Activated T-cell treated with anti-CD3 and anti-CD28 coated beads for 24 hours (primary cell): ENCODE measurements at regions not wholly inside any gene's neighbourhood (a gene's known extent, or its start where the extent isn't known, plus 50 kb on each side); places are given as distances from the start of the nearest gene placed in this dataset.
"Not testable (repeated sequence)": the region's sequence is repeated elsewhere in the genome, so short reads cannot be mapped to it uniquely, and the experiment has no call there.

Source experiments
- DNase-seq: peaks from one replicate; pipeline ENCODE4 v3.0.0-alpha.2; 2020; ENCODE audit warnings: low read depth

DNA sequence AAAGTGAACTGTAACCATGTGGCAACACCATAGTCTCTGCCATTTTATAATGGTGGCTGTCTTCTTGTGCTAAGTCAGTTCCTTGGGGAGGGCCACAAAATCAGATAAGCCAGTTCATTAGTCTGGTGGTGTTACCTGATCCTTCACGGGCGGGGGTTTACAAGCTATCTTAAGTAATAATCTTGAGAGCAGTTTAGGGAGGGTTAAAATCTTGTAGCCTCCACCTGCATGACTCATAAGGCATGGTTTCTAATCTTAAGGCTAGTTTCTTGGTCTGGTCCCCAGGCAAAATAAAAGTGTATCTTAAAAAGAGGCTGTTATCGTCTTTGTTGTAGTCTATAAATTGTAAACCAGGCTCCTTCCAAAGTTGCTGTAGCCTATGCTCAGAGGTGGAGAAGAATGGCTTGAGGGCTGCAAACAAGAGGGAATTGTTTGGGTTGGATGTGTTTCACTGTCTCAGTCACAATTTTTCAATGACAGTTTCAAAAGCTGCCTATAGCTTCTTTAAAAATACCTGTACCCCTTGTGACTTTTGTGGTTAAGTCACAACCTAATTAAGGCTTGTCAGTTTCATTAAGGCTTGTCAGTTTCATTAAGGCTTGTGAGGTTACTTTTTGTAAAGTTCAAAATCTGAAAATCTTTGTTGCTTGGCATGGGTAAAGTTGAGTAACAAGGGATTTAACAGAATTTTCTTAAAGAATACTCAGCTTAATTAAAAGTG lies 135.7 kb downstream of the RPS4Y2 start:
- DNase-seq = no peak

DNA sequence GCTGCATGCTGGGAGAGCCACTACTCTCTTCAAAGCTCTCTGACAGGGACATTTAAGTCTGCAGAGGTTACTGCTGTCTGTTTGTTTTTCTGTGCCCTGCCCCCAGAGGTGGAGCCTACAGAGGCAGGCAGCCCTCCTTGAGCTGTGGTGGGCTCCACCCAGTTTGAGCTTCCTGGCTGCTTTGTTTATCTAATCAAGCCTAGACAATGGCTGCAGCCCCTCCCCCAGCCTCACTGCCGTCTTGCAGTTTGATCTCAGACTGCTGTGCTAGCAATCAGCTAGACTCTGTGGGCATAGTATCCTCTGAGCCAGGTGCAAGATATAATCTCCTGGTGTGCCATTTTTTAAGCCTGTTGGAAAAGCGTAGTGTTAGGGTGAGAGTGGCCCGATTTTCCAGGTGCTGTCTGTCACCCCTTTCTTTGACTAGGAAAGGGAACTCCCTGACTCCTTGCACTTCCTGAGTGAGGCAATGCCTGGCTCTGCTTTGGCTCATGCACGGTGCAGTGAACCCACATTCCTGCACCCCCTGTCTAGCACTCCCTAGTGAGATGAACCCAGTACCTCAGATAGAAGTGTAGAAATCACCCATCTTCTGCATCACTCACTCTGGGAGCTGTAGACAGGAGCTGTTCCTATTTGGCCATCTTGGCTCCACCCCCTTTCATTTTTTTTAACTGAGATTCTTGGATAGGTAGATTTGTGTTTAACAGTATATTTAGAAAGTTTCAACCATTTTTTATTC lies 169.6 kb downstream of the RPS4Y2 start:
- DNase-seq = not testable (repeated sequence)

DNA sequence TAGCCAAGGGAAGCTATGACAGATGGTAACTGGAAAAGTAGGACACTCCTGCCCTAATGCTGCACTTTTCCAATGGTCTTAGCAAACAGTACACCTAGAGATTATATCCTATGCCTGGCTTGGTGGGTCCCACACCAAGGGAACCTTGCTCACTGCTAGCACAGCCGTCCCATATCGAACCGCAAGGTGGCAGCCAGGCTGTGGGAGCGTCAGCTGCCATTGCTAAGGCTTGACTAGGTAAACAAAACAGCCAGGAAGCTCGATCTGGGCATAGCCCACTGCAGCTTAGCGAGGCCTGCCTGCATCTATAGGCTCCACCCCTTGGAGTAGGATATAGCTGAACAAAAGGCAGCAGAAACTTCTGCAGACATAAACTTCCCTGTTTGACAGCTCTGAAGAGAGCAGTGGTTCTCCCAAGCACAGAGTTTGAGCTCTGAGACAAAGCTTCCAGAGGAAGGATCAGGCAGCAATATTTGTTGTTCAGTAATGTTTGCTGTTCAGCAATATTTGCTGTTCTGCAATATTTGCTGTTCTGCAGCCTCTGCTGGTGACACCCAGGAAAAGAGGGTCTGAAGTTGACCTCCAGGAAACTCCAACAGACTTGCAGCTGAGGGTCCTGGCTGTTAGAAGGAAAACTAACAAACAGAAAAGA lies 173.9 kb downstream of the RPS4Y2 start:
- DNase-seq = no peak

DNA sequence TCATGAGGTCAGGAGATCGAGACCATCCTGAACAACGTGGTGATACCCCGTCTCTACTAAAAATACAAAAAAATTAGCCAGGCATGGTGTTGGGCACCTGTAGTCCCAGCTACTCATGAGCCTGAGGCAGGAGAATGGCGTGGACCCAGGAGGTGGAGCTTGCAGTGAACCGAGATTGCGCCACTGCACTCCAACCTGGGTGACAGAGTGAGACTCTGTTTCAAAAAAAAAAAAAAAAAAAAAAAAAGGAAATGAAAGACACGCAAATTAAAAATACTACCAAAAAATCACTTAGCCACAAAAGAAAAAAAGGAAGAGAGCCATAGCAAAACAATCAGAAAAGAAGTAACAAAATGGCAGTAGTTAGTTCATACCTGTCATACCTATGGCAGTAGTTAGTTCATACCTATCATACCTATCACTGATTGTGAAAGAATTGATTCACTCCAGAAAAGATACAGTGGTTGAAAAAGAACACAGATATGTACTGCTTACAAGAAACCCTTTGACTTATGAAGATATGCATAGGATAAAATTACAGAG lies 180.9 kb downstream of the RPS4Y2 start:
- DNase-seq = not testable (repeated sequence)

DNA sequence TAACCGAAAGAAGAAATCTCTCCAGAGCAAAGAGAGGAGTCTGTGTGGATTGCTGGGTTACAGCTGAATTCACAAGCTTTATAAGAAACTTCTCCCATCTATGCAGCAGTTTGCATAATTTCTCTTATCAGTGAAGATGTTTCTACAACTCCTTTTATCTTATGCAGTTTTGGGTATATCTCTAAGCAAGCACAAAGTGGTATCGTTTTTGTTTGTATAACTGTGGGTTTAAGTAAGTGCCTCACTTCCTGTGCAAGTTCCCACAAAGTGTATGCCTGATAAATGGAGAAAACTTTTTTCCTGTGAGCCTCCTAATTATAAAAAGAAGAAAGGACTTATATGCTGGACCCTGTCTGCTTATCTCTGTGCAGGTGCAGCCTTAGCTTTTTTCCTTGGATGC lies 205.6 kb downstream of the RPS4Y2 start:
- DNase-seq = no peak

- DNase-seq = no peak
Observed at GRCh38 chrY:20967828-20968227, 211.9 kb downstream of the RPS4Y2 start.

GRCh38 chrY:20968237-20968636 lies 212.3 kb downstream of the RPS4Y2 start:
- DNase-seq = no peak

GRCh38 chrY:20971371-20971770 lies 215.5 kb downstream of the RPS4Y2 start:
- DNase-seq = no peak

DNA sequence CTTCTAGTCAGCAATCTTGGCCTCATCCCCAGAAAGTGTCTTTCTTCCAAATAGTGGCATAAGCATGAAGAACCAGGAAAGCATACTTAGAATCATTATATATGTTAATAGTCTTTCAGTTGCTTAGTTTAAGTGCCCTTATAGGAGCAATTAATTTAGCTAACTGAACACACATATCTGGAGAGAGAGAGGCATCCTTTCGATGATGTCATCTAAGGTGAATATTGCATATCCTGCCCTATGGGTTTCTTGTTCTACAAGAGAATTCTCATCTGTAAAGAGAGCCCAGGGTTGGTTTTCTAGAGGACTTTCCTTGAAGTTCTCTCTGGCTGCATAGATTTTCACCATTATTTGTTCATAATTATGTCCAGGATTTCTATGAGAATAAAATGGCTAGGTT lies 230.1 kb downstream of the RPS4Y2 start:
- no peak for DNase-seq

- DNase-seq = no peak
Observed at GRCh38 chrY:20990123-20990522, 234.2 kb downstream of the RPS4Y2 start.

DNA sequence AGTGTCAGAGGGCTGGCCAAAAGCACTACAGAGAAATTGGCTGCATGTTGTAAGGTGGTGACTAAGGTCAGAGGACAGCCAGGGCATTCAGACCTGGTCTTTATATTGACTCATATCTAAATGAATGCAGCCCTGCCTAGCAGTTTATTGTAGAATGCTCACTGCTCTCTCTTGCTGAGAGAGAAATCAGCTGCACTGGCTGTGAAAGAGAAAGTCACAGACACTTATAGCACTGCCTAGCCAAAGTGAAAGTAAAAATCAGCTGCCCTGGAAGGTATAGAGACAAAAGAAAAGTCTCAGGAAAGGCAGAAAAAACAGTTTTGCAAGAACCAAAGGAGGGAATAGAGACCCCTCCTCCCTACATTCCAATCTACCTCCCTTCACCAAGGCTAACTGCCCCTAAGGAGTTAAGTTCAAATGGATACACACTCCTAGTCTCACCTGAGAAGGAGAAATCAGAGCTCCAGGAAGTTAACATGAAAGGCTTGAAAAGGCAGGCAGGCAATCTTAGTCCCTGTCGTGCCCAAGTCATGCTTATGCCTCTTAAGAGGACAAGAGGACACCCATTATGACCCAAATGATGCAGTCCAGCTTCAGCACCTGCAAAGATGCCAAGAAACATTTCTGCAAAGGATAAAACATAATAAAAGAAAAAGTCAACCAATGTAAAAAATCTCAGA lies 235.1 kb downstream of the RPS4Y2 start:
- DNase-seq = no peak

- DNase-seq = no peak
Observed at GRCh38 chrY:20997355-20997754, 241.4 kb downstream of the RPS4Y2 start.

DNA sequence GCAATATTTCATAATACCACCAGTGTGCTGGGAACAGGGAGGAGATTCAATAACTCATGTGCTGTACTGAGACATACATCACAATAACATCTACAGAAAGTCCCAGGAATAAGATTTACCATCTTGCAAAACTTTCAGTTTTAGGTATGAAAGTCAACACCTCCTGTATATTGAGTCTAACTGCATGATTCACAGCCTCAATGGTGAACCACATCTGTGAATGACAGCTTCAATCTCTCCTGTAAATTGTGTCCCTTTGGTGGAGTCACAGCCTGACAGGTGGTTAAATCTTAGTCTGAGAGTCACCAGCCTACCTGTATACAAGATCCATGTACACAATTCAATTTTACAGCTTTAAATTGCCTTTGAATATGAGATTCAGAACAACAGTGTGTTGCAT lies 242.1 kb downstream of the RPS4Y2 start:
- peak; percentile 11 for DNase-seq

DNA sequence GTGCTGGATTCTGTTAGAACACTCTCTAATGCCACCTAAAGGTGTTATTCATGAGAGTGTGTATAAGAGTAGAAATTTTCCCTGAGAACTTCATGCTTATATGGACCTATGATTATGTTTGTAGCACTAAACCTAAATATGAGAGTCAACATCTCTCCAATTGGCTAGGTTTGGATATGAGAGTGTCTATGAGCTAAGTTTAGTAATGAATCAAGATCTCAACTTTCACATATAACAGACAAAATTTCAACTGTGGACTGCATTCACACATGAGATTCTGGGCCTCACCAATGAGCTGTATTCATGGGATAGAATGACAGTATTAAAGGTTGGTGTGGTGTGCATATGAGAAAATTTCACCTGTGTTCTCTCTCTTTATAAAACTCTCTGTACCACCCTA lies 242.6 kb downstream of the RPS4Y2 start:
- no peak for DNase-seq

DNA sequence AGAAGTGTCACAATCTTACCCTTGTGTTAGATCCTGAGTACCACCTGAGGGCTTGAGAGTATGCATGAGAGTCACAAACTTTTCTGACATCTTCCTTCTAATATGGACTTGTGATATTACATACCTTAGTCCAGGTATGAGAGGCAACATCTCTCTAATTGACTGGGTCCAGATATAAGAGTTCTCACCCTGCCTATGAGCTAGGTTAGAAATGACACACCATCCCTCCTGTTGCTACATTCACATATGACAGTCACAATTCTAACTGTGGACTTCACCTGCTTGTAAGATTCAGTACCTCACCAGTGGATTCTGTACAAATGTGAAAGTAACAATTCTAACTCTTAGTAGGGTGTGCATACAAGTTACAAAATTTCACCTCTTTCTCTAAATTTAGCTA lies 245.2 kb downstream of the RPS4Y2 start:
- DNase-seq = no peak

- DNase-seq = no peak
Observed at GRCh38 chrY:21003059-21003458, 247.2 kb downstream of the RPS4Y2 start.

- DNase-seq = no peak
Observed at GRCh38 chrY:21005531-21005930, 249.6 kb downstream of the RPS4Y2 start.

DNA sequence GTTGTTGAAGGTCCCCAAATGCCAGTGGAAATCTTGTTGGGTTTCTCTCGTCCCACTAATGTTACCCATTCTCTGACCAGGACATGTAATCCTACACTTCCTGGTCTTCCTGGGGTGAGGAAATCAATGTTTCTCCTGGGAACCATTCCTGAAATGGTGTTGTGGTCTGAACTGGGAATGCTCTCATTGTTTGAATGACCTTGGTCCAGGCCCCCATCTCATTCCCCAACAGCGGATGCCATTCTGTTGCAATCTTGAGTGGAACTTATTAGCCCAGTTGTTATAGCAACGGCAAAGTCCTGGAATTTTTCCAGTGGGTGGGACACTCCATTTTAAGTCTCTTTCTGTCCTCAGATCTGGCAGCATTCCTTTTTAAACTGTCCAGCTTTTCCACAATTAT lies 265.9 kb downstream of the RPS4Y2 start:
- no peak for DNase-seq

DNA sequence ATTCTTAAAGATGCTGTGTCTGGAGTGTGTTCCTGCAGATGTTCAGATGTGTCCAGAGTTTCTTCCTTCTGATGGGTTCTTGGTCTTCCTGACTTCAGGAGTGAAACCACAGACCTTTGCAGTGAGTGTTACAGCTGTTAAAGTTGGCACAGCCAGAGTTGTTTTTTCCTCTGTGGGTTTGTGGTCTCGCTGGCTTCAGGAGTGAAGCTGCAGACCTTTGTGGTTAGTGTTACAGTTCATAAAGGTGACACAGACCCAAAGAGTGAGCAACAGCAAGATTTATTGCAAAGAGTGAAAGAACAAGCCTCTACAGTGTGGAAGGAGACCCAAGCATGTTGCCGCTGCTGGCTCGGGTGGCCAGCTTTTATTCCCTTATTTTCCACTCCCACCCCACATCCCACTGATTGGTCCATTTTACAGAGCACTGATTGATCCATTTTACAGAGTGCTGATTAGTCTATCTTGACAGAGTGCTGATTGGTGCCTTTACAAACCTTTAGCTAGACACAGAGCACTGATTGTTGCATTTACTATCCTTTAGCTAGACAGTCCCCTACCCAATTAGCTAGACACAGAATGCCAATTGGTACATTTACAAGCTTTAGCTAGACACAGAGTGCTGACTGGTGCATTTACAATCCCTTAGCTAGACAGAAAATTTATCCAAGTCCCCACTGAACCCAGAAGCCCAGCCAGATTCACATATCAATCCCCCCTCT lies 266.6 kb downstream of the RPS4Y2 start:
- DNase-seq = no peak

GRCh38 chrY:21023906-21024305 lies 268.0 kb downstream of the RPS4Y2 start:
- no peak for DNase-seq

- no peak for DNase-seq
Observed at GRCh38 chrY:21028506-21028905, 272.6 kb downstream of the RPS4Y2 start.

GRCh38 chrY:21033363-21033762 lies 277.5 kb downstream of the RPS4Y2 start:
- DNase-seq = no peak
